LHCN-M2 (cell line): ENCODE measurements at regions not wholly inside any gene's neighbourhood (a gene's known extent, or its start where the extent isn't known, plus 50 kb on each side); places are given as distances from the start of the nearest gene placed in this dataset.
"Not testable (repeated sequence)": the region's sequence is repeated elsewhere in the genome, so short reads cannot be mapped to it uniquely, and the experiment has no call there.

Source experiments
- DNase-seq: peaks from one replicate; pipeline ENCODE4 v3.0.0-alpha.2; 2012; ENCODE audit warnings: low read depth

DNA sequence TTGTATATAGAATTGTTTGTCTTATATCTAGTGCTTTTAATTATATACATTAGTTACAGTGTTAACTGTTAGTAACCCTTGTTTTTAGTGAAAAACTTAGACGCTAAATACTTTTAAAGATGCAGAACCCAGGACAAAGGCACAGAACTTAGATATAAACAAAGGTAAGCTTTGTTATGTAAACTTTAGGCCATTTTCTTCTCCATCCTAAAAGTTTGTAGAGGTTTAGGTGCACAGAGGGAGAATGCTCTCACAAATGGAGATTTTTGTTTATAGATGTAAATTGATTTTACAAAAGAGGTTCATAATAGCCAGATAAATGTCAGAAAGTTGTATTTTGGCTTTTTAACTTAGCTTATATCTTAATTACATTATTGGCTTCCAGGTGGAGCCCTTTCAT is 490.5 kb upstream of the LRRC7 start:
- DNase-seq: no peak

GRCh38 chr1:69077633-69078032 is 490.1 kb upstream of the LRRC7 start:
- no peak for DNase-seq

GRCh38 chr1:69081668-69082067 is 486.1 kb upstream of the LRRC7 start:
- DNase-seq: no peak

DNA sequence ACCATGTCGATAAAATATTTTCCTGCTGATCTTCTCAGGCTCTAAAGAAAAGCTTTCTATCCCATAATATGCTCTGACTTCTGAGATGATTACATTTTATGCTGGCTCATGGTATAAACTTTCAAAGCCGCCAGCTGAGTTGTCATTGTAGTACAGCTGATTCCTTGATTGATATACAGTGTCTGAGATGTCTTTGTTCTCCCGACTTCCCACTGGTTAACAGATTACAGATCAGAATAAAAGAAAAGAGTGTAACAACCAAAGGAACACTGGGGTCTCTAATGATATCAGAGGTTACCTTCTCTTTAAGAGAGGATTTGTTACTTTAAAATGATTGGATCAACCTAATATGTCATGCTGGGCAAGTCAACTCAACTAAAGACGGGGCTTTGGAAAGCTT is 485.4 kb upstream of the LRRC7 start:
- DNase-seq: no peak

- no peak for DNase-seq
Measured at GRCh38 chr1:69086148-69086547, 481.6 kb upstream of the LRRC7 start.

DNA sequence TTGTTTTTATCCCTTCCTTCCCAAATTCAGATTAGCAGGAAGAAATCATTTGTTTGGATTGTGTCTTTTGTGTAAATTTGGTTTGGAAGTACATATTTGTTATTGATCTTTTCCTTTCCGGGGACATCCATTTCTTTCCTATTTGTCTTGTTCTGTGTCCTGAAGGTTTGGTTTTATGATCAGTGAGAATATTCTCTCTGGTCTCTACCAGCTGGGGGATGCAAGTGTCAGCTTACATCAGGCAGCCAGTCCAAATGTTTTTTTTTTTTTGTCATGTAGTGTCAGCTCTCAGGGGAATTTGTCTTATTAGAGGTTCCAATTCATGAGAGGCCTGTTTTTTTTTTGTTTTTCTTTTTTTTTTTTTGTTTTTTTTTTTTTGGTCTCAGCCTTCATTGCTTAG is 479.2 kb upstream of the LRRC7 start:
- DNase-seq: no peak

DNA sequence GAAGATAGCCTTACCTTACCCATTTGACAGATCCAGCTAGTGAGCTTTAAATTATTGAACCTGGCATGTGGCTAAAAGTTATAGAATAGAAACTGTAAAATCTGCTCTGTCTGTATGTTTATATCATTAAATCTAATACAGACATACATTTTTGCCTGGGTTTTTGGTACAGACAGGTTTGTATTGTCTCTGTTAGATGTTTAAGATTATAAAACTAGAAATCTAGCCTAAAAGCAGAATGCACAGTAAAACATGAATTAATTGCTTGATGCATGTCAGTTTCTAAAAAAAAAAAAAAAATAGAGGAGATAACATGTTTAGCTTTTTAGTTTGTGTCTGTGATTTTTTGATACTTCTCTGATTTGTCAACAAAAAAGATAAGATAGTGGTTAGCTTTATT is 477.6 kb upstream of the LRRC7 start:
- no peak for DNase-seq

DNA sequence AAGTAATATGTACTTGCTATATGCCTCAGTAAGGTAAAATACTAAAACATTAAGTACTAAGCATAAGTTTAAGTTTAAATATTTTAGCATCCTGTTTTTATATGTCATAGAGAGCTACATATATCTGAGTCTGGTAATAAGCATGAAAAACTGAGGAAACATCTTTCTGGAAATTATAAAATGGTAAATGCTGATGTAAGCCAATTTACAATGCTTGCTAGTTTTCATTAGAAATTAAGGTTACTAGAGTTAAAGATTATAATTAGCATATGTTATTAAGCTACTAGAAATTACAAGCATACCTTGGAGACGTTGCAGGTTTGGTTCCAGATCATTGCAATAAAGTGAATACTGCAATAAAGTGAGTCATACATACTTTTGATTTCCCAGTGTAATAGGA is 477.0 kb upstream of the LRRC7 start:
- DNase-seq: no peak

- not testable (repeated sequence) for DNase-seq
Measured at GRCh38 chr1:69102058-69102457, 465.7 kb upstream of the LRRC7 start.

DNA sequence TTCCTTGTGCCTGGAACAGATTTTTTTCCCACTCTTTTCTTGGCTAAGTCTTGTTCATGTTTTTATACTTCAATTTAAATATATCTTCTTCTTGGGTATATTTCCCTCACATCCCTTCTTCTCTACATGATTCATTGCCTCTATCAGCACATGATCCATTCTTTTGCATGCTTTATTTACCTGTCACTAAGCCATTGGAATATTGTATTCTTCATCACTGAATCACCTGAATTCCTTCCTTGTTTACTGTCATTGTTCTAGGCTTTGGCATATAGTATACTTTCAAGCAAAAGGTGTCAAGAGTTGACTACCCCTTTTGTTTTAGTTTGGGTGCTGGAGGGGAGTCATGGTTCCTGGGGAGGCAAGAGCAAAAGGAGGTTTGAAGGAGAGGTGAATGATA is 464.5 kb upstream of the LRRC7 start:
- no peak for DNase-seq

GRCh38 chr1:69103705-69104385 is 463.9 kb upstream of the LRRC7 start:
- no peak for DNase-seq

- no peak for DNase-seq
Measured at GRCh38 chr1:69104894-69105293, 462.8 kb upstream of the LRRC7 start.

GRCh38 chr1:69109277-69109676 is 458.4 kb upstream of the LRRC7 start:
- DNase-seq: no peak

DNA sequence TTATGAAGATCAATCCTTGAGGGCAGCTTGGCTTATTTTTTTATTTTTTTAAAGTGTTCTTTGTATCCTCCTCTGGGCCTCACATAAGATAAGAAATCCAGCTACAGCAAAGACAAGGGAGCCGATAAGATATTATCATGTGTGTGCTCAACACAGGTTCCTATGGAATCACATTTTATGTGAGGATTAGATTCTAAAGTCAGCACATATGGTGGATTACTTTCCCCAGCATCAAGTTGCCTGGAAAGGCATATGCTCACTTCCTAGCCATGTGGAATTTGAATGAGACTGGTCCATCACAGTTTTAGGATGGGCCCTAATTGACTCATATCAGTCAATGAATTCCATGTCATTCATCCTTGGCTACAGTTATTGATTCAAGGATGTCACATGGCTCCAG is 456.9 kb upstream of the LRRC7 start:
- DNase-seq: no peak

DNA sequence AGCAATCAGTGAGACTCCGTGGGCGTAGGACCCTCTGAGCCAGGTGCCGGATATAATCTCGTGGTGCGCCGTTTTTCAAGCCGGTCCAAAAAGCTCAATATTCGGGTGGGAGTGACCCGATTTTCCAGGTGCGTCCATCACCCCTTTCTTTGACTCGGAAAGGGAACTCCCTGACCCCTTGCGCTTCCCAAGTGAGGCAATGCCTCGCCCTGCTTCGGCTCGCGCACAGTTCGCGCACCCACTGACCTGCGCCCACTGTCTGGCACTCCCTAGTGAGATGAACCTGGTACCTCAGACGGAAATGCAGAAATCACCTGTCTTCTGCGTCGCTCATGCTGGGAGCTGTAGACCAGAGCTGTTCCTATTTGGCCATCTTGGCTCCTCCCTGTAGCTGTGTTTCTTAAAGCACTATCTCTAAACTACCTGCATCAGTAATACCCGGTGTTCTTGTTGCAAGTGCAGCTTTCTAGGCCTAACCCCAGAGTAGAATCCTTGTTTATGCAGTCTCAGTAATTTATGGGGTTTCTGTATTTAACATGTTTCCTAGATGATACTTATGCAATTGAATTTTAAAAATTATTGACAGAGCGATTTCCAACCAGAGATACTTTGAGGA is 447.5 kb upstream of the LRRC7 start:
- not testable (repeated sequence) for DNase-seq

DNA sequence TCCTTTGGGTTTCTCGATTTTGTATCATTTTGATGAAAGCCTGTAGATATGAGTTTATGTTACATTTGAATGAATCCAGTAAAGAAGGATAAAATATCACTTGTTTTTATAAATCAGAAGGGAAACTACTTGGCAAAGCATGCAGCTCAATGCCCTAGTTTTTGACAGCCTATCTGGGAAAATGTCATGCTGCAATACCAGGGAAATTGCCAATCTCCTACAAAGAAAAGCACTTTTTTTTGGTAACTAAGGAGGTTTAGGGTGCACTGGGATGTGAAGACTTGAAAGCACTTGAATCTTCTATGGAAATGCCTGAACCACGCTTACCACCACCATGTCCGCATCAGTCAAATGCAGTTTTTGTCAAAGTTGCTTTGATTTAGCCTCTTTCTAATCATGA is 446.9 kb upstream of the LRRC7 start:
- DNase-seq: no peak

GRCh38 chr1:69121723-69122122 is 446.0 kb upstream of the LRRC7 start:
- no peak for DNase-seq

DNA sequence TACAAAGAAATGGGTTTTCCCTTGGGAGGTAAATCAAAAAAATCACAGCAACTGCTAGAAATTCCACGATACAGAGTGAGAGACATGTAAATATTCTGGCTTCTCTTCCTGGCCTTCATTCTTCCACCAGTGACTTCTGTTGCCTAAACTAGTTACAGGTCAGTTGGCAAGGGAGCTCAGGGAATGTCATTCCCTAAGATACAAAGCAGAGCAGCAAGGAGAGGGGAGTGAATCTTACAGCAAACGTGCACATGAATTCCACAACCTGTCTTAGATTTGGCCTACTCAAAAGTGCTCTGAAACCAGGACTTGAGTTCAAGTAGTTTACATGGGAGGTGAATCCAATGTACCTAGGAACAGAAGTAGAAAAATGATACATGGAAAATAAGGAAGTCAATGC is 445.3 kb upstream of the LRRC7 start:
- DNase-seq: no peak

- no peak for DNase-seq
Measured at GRCh38 chr1:69123486-69123885, 444.2 kb upstream of the LRRC7 start.

DNA sequence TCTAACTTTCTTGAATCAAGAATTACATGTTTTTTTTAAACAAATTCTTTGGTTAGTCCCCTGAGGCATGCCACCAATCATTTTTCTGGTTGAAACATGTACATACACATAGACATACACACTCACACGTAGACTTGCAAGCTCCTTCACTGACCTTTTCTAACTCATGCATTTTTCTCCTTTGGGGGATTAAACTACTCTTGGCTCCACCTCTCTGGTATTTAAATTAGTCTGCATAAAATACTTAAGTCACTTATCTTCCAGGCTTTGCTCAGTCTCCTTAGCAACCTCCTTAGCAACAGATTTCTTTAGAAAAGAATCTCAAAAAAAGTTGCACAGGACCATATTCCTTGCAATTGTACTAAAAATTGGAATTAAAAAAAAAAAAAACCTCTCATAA is 440.9 kb upstream of the LRRC7 start:
- DNase-seq: no peak

GRCh38 chr1:69128204-69128603 is 439.5 kb upstream of the LRRC7 start:
- DNase-seq: no peak

DNA sequence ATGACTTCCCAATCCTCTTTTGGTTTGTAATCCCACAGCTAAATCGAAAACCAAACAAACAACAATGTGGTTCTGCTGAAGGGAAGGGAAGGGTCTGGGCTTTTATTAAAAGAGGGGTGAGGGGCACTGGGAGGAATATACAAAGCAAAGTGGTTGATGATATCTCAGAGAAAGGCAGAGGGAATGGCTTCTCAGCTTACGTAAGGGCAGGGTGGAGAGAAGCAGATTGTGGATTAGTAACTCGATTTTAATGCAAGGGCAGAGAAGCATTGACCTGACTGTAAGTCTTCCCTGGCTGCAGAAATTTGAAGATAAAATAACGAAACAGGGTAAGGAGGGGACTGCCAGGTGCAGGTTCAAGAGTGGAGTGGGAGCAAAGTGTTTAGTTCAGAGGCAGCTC is 438.2 kb upstream of the LRRC7 start:
- DNase-seq: no peak

GRCh38 chr1:69138172-69138571 is 429.6 kb upstream of the LRRC7 start:
- DNase-seq: no peak

DNA sequence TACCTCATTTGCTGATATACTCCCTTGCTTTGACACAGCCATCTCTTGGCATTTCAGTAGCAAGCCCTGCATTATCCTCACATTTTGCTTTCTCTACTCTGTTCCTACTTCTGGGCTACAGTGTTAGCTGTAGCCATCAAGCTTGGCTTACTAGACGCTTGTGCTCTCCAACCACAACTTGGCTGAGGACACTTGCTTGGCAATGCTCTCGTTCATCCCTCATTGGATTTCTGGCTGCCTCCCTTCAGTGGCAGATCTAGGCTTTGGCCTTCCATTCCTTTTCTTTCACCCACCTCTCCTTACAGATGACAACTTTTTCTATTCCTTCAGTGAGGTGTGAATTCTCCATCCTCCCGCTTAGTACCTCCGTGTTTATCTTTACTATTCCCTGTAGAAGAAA is 428.7 kb upstream of the LRRC7 start:
- DNase-seq: no peak
